Endothelial cell of umbilical vein (primary cell): ENCODE measurements at regions not wholly inside any gene's neighbourhood (a gene's known extent, or its start where the extent isn't known, plus 50 kb on each side); places are given as distances from the start of the nearest gene placed in this dataset.

Experiments
- BruUV-seq: library from RNA; stranded (reverse); fragments of 400-500 nt; replicated peaks from 2 replicates; lab custom pipeline; 2021; lab: Mats Ljungman, UMichigan
- CTCF ChIA-PET: fragments of 300-600, 350-600 bp; sonication (Branson Sonifier 250); formaldehyde crosslinking; loops from one replicate; lab custom pipeline; 2021; ENCODE audit warnings: antibody characterized with exemption, inconsistent platforms; lab: Charles Lee
- POLR2A ChIA-PET: fragments of 300-600, 350-600 bp; sonication (Branson Sonifier 250); formaldehyde crosslinking; loops from one replicate; lab custom pipeline; 2021; ENCODE audit warnings: antibody characterized with exemption, inconsistent platforms; lab: Charles Lee
- DNase-seq: peaks from one replicate; pipeline ENCODE4 v3.0.0-alpha.2; 2011; ENCODE audit warnings: low read depth, low spot score
- FAIRE-seq: peaks from 2 replicates; lab custom pipeline; 2011; peaks lifted over from hg19 to GRCh38; lab: Jason Lieb, UNC
- H2AFZ ChIP-seq: 2 replicates; pipeline ENCODE4 v1.6.0; 2012; ENCODE audit warnings: low read depth, low read length, control low read depth, inconsistent platforms
- H3K27ac ChIP-seq: 2 replicates; pipeline ENCODE4 v1.5.1; 2011; ENCODE audit warnings: low read depth, mild to moderate bottlenecking, control low read depth, low read length, moderate library complexity; ENCODE audit not compliant: insufficient read depth
- H3K27me3 ChIP-seq, 2 experiments: 2 replicates each; pipeline versions ENCODE4 v1.6.0 to v1.6.1; 2011; ENCODE audit warnings: low read length in 2 of 2, mixed read lengths in 1 of 2; ENCODE audit not compliant: control insufficient read depth in 2 of 2, insufficient read depth in 2 of 2
- H3K36me3 ChIP-seq, 2 experiments: 2 replicates in 1 of 2; 3 replicates in 1 of 2; pipeline ENCODE4 v1.5.1; 2011; ENCODE audit warnings: low read length in 2 of 2, mild to moderate bottlenecking in 1 of 2, moderate library complexity in 1 of 2; ENCODE audit not compliant: control insufficient read depth in 2 of 2, insufficient read depth in 2 of 2; ENCODE audit errors: extremely low read depth in 1 of 2
- H3K4me1 ChIP-seq: 3 replicates; pipeline ENCODE4 v1.5.1; 2011; ENCODE audit warnings: mild to moderate bottlenecking, low read length; ENCODE audit not compliant: control insufficient read depth, insufficient read depth; ENCODE audit errors: extremely low read depth
- H3K4me2 ChIP-seq: 2 replicates; pipeline ENCODE4 v1.6.1; 2011; ENCODE audit warnings: low read length, control low read depth, mixed read lengths; ENCODE audit not compliant: insufficient read depth
- H3K4me3 ChIP-seq, 3 experiments: fragments of 200-600 bp in 1 of 3; sonication (generic), shearing (Covaris generic) in 1 of 3; replicated peaks in 1 of 3; 2 replicates each; pipeline ENCODE4 v1.5.1; 2011 to 2016; ENCODE audit warnings: control low read depth in 3 of 3, low read length in 3 of 3, mild to moderate bottlenecking in 2 of 3, inconsistent platforms in 1 of 3, low read depth in 1 of 3, moderate library complexity in 1 of 3; ENCODE audit not compliant: insufficient read depth in 1 of 3
- H3K79me2 ChIP-seq: 2 replicates; pipeline ENCODE4 v1.6.0; 2012; ENCODE audit warnings: low read length, inconsistent platforms; ENCODE audit not compliant: control insufficient read depth, insufficient read depth
- H3K9ac ChIP-seq: replicated peaks from 2 replicates; pipeline ENCODE3; 2011; ENCODE audit warnings: low read length, control low read depth; ENCODE audit not compliant: insufficient read depth; ENCODE audit errors: extremely low read depth
- H3K9me1 ChIP-seq: replicated peaks from 3 replicates; pipeline ENCODE4 v1.6.0; 2011; ENCODE audit warnings: mild to moderate bottlenecking, low read length; ENCODE audit not compliant: control insufficient read depth, insufficient read depth; ENCODE audit errors: extremely low read depth
- H3K9me3 ChIP-seq: replicated peaks from 2 replicates; pipeline ENCODE4 v1.5.1; 2012; ENCODE audit warnings: low read length, inconsistent platforms; ENCODE audit not compliant: control insufficient read depth, insufficient read depth
- H4K20me1 ChIP-seq: replicated peaks from 2 replicates; pipeline ENCODE3; 2011; ENCODE audit warnings: mild to moderate bottlenecking, low read length; ENCODE audit not compliant: control insufficient read depth, insufficient read depth; ENCODE audit errors: extremely low read depth
- FOS ChIP-seq: IDR thresholded peaks from 2 replicates; pipeline ENCODE4 v1.6.1; 2011; ENCODE audit warnings: mild to moderate bottlenecking, low read length, moderate library complexity, borderline replicate concordance; ENCODE audit not compliant: insufficient read depth
- MYC ChIP-seq: IDR thresholded peaks from one replicate; pipeline ENCODE4 v1.6.1; 2011; ENCODE audit warnings: mild to moderate bottlenecking, low read depth, low read length
- dilution Hi-C: fragments of 300-500 bp; cut with MboI; formaldehyde crosslinking; loops from one replicate; pipeline ENCODE4 v1.15.0; 2019; ENCODE audit warnings: low sequenced_read_pairs; ENCODE audit not compliant: extremely low pct_ligation_motif_present
- intact Hi-C: fragments of 100-400 bp; cut with micrococcal nuclease; formaldehyde crosslinking; loops from one replicate; pipeline ENCODE4 v1.10.0; 2022
- TF ChIP-seq, protein P1 (sequence below), 2 donors: IDR thresholded peaks; 1 replicate in 1 of 2; 2 replicates in 1 of 2; pipeline ENCODE4 v1.5.1; 2011; ENCODE audit warnings: low read length in 2 of 2, mild to moderate bottlenecking in 2 of 2, moderate library complexity in 2 of 2, control low read depth in 1 of 2, inconsistent platforms in 1 of 2, low read depth in 1 of 2; ENCODE audit not compliant: insufficient read depth in 1 of 2; ENCODE audit errors: extremely low read depth in 1 of 2
- TF ChIP-seq, protein P2 (sequence below): IDR thresholded peaks from 2 replicates; pipeline ENCODE4 v1.6.1; 2011; ENCODE audit not compliant: insufficient read depth, insufficient read length

DNA sequence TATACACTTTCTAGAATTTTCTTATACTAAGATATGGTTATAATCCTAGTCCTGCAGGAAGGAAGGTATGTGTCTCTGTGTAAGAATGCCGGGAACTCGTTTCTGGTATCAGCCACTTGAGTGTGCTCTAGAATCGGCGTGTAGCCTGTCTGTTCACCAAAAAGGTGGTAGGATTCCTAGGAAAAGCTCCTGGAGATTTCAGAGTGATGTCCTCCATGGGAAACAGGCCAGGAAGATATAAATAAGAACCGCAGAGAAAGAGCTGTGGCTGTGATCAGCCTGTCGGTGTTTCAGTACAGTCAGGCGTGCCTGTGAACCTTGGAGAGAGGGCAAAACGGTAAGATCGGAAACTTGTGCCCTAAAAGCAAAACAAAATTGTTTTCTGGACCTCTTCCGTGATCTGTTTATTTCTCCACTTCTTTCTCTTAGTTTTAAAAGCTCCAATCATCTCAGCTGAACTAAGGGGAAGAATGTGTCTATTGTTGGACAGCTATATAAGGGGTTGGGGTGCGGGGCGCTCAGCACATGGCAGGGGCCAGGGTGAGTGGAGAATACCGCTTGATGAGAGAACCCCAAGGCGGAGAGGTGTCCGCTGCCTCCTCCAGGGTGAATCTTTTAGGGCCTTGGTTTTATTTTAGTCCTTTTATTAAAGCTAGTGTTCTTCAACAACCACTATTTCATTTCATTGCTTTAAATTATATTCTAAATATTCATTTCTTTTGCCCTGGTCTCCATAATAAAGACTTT is 303.8 kb upstream of the TENM3 start:
- no peak for TF ChIP-seq MYC
- no TSS peak for BruUV-seq
- intact Hi-C loops (no loop called here), dilution Hi-C loops (no loop called here)
- Histone ChIP-seq H4K20me1 (no peaks in the 10 kb centered on the region), H3K79me2 (no peaks in the 10 kb centered on the region), H3K9me1 (no peaks in the 10 kb centered on the region), H3K4me3 (no peak overlapping the region), H3K27me3 (no peaks in the 10 kb centered on the region), H2AFZ (no peak overlapping the region), H3K36me3 (no peaks in the 10 kb centered on the region), H3K27ac (no peak overlapping the region), H3K4me1 (no peaks in the 10 kb centered on the region), H3K4me2 (no peak overlapping the region), H3K9ac (no peak overlapping the region), H3K9me3 (no peaks in the 10 kb centered on the region)
- DNase-seq (no peak), FAIRE-seq (no peak)
- POLR2A ChIA-PET: no interaction called here
- CTCF ChIA-PET: no interaction called here

DNA sequence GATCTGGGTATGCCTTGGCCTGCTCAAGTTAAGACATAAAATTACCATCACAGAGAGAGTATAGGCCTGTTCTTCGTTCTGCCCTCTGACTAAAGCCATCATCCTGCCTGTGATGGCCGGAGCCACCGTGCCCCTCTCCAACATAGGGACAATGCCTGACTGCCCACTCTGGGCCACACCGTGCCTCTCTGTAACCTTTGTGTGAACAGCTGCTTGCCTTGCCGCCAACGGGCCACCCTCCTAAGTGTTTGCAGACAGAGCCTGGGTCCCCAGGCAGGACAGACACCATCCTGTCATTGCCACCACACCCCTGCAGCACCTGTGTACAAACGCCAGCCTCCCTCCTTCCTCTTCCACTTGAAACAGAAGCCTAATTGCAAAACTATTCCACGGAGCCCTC is 298.7 kb upstream of the TENM3 start:
- dilution Hi-C loops (no loop called here), intact Hi-C loops (no loop called here)
- H3K27me3 ChIP-seq: no peaks in the 10 kb centered on the region
- no peaks in the 10 kb centered on the region for H3K9me3 ChIP-seq
- no peak overlapping the region for H3K27ac ChIP-seq
- H3K4me1 ChIP-seq: no peaks in the 10 kb centered on the region
- H3K4me3 ChIP-seq: no peak overlapping the region
- FAIRE-seq (no peak), DNase-seq (no peak)
- no peaks in the 10 kb centered on the region for H3K9me1 ChIP-seq
- no peaks in the 10 kb centered on the region for H3K79me2 ChIP-seq
- H3K4me2 ChIP-seq: no peak overlapping the region
- H4K20me1 ChIP-seq: no peaks in the 10 kb centered on the region
- TF ChIP-seq, protein P1, sequence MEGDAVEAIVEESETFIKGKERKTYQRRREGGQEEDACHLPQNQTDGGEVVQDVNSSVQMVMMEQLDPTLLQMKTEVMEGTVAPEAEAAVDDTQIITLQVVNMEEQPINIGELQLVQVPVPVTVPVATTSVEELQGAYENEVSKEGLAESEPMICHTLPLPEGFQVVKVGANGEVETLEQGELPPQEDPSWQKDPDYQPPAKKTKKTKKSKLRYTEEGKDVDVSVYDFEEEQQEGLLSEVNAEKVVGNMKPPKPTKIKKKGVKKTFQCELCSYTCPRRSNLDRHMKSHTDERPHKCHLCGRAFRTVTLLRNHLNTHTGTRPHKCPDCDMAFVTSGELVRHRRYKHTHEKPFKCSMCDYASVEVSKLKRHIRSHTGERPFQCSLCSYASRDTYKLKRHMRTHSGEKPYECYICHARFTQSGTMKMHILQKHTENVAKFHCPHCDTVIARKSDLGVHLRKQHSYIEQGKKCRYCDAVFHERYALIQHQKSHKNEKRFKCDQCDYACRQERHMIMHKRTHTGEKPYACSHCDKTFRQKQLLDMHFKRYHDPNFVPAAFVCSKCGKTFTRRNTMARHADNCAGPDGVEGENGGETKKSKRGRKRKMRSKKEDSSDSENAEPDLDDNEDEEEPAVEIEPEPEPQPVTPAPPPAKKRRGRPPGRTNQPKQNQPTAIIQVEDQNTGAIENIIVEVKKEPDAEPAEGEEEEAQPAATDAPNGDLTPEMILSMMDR (IDR thresholded peaks at IDR 0.05; ENCODE audit: extremely low read depth in 1 of 2, insufficient read depth in 1 of 2, low read depth in 1 of 2, low read length in 2 of 2): no peak
- no peak for TF ChIP-seq FOS
- TF ChIP-seq MYC: no peak
- TF ChIP-seq, protein P2, sequence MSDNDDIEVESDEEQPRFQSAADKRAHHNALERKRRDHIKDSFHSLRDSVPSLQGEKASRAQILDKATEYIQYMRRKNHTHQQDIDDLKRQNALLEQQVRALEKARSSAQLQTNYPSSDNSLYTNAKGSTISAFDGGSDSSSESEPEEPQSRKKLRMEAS: no peak
- H3K36me3 ChIP-seq: no peaks in the 10 kb centered on the region
- CTCF ChIA-PET: no interaction called here
- POLR2A ChIA-PET: no interaction called here
- no TSS peak for BruUV-seq
- H3K9ac ChIP-seq: no peak overlapping the region
- no peak overlapping the region for H2AFZ ChIP-seq
